ENCODE measurements at regions not wholly inside any gene's neighbourhood (a gene's known extent, or its start where the extent isn't known, plus 50 kb on each side); places are given as distances from the start of the nearest gene placed in this dataset.
A peak's percentile ranks its signal among the peaks of the same experiment; 100 is the strongest.
"Not testable (repeated sequence)": the region's sequence is repeated elsewhere in the genome, so short reads cannot be mapped to it uniquely, and the experiment has no call there.

DNA sequence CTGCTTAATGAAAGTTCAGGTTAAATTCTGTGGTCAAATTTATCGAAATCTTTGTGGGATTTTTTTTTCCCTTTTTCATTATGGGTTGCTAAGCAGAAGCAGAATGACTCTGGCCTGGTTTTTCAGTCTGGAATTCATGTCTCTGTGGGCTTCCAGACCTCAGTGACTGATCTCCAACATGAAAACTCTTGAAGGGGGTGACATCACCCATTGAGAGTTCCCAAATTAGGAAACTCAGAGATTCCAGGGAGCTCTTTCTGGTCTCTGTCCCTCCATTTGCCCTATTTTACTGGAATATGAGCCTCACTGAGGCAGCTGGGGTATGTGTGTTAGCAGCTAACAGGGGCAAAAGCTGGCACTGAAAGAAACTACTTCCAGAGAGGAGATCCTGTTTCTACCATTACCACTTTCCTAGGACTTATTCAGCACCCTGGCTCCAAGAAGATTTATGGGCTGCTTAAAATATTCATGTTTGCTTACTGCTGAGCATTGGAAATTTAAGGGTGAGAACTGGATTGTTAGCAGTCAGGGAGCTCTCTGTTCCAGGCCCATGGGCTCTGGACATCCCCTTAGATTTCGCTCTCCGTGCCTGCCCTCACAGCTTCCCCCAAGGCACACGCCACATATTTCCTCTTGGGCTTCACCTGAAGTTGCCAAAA is 203.4 kb upstream of the SPAG17 start:
- DNase-seq, result no peak
- no peak for ATAC-seq
- intact Hi-C loops (cut with micrococcal nuclease), result no loop called here

DNA sequence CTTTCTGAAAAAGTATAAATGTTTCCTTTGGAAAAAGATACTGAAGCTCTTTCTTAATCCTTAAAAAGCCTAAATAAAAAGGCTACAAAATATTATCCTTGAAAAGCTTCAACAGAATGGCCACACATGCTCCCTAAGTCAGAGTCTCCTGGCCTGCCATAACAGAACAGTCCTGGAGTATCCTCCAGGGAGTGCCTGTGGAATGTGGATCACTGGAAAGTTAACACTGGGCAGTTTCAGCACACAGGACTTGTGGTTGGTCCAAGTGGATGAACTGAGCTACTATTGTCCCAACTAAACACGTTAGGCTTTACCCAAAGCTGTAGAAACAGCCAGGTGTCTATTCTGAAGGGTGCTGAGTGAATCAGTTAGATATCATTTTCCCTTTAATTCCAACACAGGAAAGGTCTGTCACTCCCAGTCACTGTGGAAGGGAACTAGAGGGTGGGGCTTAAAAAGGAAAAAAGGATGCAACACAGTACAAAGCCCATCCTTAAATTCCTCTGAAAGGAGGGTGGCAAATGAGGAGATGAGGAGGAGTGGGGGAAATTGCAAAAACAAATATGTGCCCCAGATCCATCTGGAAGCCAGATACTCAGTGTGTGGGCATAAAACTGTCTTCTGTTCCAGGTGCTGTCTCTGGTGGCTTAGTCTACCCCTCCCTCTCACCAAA is 196.3 kb upstream of the SPAG17 start:
- no peak for ATAC-seq

DNA sequence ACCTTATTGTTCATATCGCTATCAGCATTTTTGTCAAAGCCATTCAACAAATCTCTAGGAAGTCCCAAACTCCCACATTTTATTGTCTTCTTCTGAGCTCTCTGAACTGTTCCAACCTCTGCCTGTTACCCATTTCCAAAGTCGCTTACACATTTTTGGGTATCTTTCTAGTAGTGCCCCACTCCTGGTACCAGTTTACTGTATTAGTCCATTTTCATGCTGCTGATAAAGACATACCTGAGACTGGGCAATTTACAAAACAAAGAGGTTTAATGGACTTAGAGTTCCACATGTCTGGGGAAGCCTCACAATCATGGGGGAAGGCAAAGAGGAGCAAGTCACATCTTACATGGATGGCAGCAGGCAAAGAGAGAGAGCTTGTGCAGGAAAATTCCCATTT is 192.2 kb upstream of the SPAG17 start:
- ATAC-seq; intact Hi-C loops (cut with micrococcal nuclease); DNase-seq: not testable (repeated sequence)

More for the DNA sequence above, 196.3 kb upstream of the SPAG17 start:
- intact Hi-C loops (cut with micrococcal nuclease), result no loop called here
- no peak for DNase-seq

DNA sequence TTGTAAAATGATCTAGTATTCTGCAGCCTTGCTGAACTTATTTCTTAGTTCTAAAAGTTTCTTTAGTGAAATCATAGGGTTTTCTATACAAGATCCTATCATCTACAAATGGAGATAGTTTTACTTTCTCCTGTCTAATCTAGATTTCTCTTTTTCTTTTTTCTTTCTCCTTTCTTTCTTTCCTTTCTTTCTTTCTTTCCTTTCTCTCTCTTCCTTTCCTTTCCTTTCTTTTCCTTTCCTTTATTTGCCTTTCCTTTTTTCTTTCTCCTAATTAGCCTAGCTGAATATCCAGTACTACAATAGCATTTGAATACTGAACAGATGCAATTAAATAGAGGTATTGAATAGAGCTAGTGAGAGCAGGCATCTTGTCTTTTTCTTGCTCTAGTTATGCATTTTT is 186.6 kb upstream of the SPAG17 start:
- intact Hi-C loops (cut with micrococcal nuclease), result no loop called here
- no peak for DNase-seq
- no peak for ATAC-seq

DNA sequence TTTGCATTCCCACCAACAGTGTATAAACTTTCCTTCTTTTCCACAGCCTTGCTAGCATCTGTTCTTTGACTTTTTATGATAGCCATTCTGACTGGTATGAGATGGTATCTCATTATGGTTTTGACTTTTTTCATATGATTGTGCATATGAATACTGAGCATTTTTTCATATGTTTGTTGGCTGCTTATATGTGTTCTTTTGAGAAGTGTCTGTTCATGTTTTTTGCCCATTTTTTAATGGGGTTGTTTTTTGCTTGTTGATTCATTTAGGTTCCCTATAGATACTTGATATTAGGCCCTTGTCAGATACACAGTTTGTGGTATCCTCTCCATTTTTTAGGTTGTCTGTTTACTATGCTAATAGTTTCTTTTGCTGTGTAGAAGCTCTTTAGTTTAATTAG is 185.8 kb upstream of the SPAG17 start:
- intact Hi-C loops (cut with micrococcal nuclease), result no loop called here
- ATAC-seq, result no peak
- DNase-seq, result no peak

DNA sequence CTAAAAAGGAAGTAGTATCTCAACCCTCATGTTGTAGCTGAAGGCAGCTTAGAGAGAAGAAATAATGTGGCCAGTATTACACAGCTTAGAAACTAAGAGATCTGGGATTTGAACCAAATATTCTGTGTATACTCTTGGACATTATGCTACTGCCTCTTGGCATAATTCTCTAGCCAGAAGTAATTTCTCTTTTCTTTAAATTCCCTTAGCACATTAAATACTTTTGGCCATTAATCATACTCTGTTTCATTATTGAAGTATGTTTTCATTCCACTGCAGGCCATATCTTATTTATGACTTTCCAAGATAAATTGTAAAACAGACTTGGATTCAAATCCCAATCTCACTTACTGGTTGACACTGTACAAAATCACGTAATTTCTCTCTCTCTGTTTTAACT is 181.3 kb upstream of the SPAG17 start:
- intact Hi-C loops (cut with micrococcal nuclease), result loop anchor here (10.0 kb wide), 1 partner anchor 101 kb away; no protein-coding TSS in a partner anchor
- no peak for ATAC-seq
- no peak for DNase-seq

DNA sequence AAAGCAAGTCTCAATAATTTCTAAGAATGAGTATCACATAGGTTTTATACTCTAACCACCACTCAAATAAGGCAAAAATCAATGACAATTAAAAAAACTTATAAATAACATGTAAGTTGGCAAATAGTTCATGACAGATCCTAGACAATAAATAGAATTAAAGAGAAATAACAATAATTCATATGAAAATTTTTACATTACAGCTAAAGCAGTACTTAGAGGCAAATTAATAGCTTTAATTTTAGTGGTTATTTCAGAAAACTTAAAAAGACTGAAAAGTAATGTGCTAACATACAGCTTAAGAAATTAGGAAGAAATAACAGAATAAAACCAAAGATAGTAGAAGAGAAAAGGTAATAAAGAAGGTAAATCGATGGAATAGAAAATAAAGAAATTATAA is 179.9 kb upstream of the SPAG17 start:
- no peak for ATAC-seq
- intact Hi-C loops (cut with micrococcal nuclease), result loop anchor here (10.0 kb wide), 1 partner anchor 100 kb away; no protein-coding TSS in a partner anchor
- DNase-seq, result no peak

DNA sequence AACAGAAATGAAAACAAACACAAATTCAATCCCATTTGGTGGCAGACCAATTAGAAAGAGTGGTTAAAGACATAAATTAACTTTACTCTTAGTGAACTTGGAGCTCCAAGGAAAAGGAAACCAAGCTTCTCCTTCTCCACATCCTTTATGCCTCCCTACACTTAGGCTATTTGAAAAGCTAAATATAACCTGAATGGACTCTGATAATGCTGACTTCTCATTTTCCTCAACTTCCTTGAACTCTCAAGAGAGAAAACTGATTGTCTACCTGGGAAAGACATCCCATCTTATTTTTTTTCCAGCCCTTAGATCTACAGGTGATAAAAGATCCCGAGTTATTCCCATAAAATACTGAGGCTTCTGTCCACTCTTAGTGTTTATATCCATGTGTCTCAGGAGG is 178.4 kb upstream of the SPAG17 start:
- no peak for DNase-seq
- ATAC-seq, result no peak
- intact Hi-C loops (cut with micrococcal nuclease), result loop anchor here (10.0 kb wide), 1 partner anchor 99 kb away; no protein-coding TSS in a partner anchor

DNA sequence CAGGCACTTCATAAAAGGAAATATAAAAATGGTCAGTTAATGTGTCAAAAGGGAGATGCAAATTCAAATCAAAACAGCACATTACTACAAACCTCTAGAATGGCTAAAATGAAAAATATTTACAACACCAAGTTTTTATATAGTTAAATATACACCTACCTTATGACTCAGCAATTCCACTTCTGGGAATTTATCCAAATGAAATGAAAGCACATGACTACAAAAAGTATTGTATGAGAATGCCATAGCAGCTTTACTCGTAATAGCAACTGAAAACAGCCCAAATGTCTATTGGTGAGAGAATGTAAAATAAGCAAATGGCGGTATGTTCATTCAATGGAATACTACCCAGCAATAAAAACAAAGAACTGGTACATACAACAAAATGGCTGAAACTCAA is 175.8 kb upstream of the SPAG17 start:
- ATAC-seq, result no peak
- intact Hi-C loops (cut with micrococcal nuclease), result loop anchor here (10.0 kb wide), 1 partner anchor 96 kb away; no protein-coding TSS in a partner anchor

DNA sequence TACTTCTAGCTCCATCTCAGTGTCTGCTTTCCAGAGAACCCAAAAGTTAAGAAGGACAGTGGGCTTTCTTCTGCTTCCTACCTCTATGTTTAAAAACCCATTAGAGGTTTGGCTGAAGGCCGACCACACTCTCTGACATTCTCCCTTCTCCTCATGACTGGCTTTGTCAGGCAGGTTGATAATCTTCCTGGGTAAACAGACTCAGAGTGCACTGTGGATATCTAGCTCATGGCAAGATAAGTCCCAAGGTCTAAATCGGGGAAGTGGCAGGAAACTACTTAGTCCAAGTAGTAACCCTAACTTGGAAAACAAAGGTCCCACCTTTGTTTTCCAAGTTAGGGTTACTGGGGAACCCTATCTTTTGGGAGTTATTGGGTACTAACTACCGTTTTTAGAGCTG is 161.9 kb upstream of the SPAG17 start:
- DNase-seq (no peak), ATAC-seq (no peak)
- intact Hi-C loops (cut with micrococcal nuclease), result no loop called here

More for the DNA sequence above, 175.8 kb upstream of the SPAG17 start:
- DNase-seq, result no peak

DNA sequence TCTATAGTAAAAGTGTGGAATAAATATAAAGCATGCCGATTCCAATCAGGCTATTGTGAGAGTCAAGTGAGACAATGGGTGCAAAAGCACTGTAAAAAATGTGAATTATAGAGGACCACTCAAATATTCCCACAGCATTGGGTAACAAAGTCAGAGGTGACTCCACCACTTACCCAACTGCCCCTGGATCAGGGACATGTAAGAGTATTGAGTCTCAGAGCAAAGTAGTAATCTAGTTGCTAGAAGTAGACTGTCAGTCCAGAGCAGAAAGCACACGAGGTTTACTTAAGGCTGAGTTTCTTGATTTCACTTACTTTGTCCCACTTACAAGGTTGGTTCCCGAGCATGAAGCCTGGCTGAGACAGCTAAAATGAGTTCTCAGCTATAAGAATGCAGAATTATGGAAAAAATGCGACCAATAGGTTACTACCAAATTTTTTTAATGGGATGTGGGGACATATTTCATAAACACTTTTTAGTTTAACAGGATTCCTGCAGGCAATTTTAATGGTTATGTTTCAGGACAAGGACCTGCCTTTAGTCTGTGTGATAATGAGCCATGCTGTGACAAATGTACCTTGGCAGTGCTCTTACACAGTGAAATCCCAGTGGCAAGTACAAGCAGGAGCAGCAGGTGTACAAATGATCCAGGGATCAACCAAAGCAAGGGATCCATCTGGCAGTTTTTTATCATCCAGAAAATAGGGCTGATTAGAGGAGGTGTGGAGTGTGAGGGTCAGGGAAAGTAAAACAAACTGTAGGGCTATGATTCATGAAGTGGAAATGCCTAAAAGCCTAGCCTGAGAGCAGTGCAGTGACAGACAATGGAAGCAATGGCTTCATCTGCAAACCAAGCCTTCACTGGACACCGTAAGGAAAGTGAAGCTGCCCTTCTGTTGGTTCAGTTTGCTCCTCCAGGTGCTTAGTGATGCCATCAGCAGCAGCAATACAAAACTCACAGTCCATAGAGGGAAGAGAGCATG is 156.2 kb upstream of the SPAG17 start:
- DNase-seq, result no peak
- intact Hi-C loops (cut with micrococcal nuclease), result no loop called here
- no peak for ATAC-seq

DNA sequence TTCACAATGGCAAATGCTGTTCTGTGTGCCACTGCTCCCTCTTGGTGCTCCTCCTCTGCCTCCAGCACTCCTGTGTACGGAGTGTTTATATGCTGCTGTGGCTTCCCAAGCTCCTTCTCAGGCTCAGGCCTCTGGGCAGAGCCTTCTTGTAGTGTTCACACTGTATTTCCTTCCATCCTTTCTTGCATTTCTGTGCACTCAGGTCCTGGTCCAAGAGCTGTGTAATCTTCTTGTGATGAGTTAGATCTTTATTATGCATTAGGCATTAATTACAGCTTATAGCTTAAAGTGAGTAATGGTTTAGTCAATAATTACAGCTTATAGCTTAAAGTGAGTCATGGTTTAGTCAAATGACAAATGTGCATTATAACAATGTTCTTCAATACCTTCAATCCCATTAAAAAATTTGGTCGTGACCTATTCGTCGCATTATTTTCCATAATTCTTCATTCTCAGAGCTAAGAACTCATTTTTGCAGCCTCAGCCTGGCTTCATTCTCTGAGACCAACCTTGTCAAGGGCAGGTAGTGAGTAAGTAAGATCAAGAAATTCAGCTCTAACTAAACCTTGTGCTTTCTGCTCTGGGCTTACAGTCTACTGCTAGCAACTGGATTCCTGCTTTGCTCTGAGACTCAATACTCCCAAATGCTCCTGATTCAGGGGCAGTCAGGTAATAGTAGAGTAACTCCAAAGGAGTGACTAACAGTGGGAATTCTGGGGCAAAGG is 154.5 kb upstream of the SPAG17 start:
- DNase-seq (no peak), ATAC-seq (no peak)
- intact Hi-C loops (cut with micrococcal nuclease), result no loop called here

DNA sequence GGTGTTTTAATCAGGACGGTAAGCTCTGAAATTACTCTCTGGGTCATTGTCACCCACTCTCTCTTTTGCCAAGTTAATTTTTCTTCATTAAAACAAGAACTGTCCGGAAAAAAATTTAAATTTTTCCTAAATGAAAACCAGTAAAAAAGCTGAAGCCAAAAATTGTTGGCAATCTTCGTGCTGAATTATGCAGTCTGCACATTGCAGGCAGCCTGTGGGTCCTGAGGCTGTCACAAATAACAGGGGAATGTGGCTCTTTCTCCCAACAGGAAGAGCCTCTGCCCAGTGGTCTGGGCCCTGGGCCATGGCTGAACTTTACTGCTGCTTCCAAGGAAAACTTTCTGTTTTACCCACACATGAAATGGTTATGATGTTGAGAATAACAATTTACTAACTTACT is 153.9 kb upstream of the SPAG17 start:
- intact Hi-C loops (cut with micrococcal nuclease), result no loop called here
- no peak for ATAC-seq
- DNase-seq, result peak; percentile 27

DNA sequence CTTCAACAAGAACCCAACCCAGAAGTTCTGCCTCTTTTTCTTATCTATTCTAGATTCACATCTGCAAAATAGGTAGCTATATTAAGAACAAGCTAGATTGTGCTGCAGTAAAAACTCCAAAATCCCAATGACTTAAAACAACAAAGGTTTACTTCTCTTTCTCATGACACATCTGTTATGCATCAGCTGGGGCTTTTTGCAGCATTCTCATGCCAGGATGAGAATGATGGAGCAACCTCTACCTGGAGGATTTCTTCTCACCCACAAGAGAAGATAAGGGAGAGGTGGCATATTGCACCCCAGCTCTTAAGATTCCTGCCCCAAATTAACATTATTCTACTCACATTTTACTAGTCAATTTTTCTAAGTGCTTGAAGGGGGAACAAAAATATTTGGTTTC is 152.3 kb upstream of the SPAG17 start:
- DNase-seq, result no peak
- intact Hi-C loops (cut with micrococcal nuclease), result no loop called here
- no peak for ATAC-seq

DNA sequence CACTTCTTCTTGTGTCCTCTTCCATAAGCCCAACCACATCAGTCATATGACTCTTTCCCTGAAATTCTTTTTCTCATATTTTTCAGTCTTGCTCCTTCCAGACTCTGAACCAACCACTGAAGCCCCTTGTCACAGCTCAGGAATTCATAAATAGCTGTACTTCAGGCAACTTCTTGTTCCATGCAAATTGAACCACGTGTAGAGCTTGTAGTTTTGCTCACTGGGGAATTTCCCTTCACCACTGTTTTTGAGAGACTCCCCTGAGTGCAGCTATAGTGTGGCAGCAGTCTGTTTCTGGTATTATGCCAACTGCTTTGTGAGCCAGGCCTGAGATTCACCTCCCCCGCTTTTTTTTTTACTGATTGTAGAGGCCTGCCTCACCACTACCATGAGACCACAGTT is 150.3 kb upstream of the SPAG17 start:
- intact Hi-C loops (cut with micrococcal nuclease), result no loop called here
- DNase-seq (no peak), ATAC-seq (no peak)

DNA sequence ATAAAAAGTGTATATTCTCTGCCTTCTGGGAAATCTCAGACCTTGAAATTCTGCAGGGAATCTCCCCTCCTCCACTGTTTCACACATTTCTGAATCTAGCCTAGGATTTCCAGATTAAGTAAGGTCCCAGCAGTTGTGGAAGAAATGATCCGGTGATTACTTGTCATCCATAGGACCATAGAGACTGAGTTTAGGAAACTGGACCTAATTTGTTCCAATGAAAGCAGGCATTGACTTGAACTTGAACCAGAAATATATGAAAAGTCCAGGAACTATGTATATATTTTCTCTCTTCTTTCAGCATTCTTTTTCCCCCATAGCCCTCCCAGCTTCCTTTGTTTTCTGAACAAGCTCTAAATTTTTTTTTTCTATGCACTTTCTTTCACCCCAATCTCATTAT is 149.5 kb upstream of the SPAG17 start:
- intact Hi-C loops (cut with micrococcal nuclease), result no loop called here
- ATAC-seq, result no peak
- no peak for DNase-seq

DNA sequence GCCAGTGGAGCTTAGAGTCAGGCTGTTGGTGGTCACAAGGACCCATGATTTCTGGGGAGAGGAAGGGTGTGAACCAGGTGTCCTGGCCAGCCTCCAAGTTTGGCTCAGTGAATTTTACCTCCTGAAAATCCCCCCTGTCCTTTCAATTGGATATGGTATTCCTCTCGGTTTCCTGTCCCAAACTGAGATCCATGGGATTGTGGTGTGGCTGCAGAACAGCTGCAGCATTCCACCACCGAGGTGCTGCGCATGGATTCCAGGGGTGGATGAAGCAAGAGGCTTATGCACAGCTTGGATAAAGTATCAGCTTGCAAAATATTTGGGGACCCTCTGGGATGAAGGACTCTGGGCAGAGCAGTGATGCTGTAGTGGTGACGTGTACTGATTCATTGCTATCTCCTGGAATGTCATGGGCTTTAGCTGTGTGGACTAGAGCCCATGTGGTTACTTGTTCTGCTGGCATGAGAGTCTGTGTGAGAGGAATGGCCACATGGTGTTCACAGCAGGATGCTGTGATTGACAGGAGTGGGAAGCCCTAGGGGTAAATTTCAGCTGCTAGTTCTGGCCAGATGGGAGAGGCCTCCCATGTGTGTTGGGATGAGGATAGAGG is 148.7 kb upstream of the SPAG17 start:
- DNase-seq, result no peak
- intact Hi-C loops (cut with micrococcal nuclease), result no loop called here
- ATAC-seq, result no peak

DNA sequence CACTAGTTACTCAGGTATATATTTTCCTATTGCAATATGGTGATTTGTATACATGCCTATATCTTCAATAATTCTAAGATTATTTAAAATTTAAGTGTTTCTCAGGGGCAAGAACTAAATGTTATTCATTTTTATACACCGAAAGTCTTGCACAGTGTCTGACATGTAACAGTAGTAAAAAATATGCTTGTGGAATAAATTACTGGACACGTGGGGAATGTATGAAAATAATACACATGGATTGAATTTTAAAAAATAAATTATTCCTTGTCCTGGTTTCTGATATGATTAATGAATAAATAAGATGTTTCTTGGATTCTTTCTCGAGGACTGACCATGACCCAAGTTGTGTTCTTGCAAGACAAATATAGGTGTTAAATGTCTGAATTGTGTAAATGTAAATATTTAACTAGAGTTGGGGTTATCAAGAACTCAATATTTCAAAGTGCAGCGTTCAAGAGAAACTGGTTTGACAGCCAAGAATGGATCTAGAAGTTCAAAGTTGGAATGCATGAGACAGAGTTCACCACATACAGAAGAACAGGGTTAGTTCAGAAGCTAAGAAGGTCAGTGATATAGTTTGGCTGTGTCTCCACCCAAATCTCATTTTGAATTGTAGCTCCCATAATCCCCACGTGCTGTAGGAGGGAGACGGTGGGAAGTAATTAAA is 142.1 kb upstream of the SPAG17 start:
- intact Hi-C loops (cut with micrococcal nuclease), result no loop called here
- ATAC-seq (no peak), DNase-seq (no peak)
